ENCODE measurements at regions not wholly inside any gene's neighbourhood (a gene's known extent, or its start where the extent isn't known, plus 50 kb on each side); places are given as distances from the start of the nearest gene placed in this dataset.
"Not testable (repeated sequence)": the region's sequence is repeated elsewhere in the genome, so short reads cannot be mapped to it uniquely, and the experiment has no call there.

- no peak for DNase-seq
- H3K9me3 ChIP-seq = no peaks in the 10 kb centered on the region
- no peak overlapping the region for H3K4me3 ChIP-seq
- intact Hi-C loops (cut with DNase I; ENCODE audit: low total_unique reads) = no loop called here
- 67 to 88% (median 83%) methylated on average over 1 of the region's 1 CpG for WGBS, 5 donors
- peak overlapping the region in 1 of 8 donors; percentile 71 for H3K27ac ChIP-seq
- no peaks in the 10 kb centered on the region for H3K27me3 ChIP-seq (replicated peaks in 1 of 7)
- TF ChIP-seq POLR2AphosphoS5 (IDR thresholded peaks at IDR 0.05) (no peak), CTCF (IDR thresholded peaks at IDR 0.05 in 8 of 11, conservative IDR thresholded peaks at IDR 0.05 in 3 of 11) (no peak), POLR2A (IDR thresholded peaks at IDR 0.05) (no peak)
- H3K4me1 ChIP-seq = peaks cover 5 to 68% (median 22%) of the 10 kb centered on the region in 6 donors
- H3K36me3 ChIP-seq = peaks cover 0 to 18% (median 0%) of the 10 kb centered on the region in 6 donors
Observed at GRCh38 chr17:45575126-45575885, 84.8 kb upstream of the PLEKHM1 start.

GRCh38 chr17:45576527-45577307 lies 86.2 kb upstream of the PLEKHM1 start:
- Histone ChIP-seq H3K27ac (peak overlapping the region in 6 of 8 donors; percentile 2 to 71 (median 38)), H3K4me3 (peak overlapping the region in 1 of 8 donors; percentile 4), H3K36me3 (peaks cover 0 to 26% (median 4%) of the 10 kb centered on the region in 6 donors), H3K4me1 (peaks cover 5 to 82% (median 23%) of the 10 kb centered on the region in 6 donors)
- DNase-seq; H3K27me3 ChIP-seq (replicated peaks in 1 of 7); H3K9me3 ChIP-seq; intact Hi-C loops (cut with DNase I; ENCODE audit: low total_unique reads): not testable (repeated sequence)
- WGBS, 5 donors = 54 to 78% (median 64%) methylated on average over 10 of the region's 10 CpGs

GRCh38 chr17:45577571-45578279 lies 87.2 kb upstream of the PLEKHM1 start:
- intact Hi-C loops (cut with DNase I; ENCODE audit: low total_unique reads) = no loop called here
- H3K27ac ChIP-seq = peak overlapping the region in 1 of 8 donors; percentile 71

More at GRCh38 chr17:45577571-45578279, 87.2 kb upstream of the PLEKHM1 start:
- no peaks in the 10 kb centered on the region for H3K9me3 ChIP-seq
- TF ChIP-seq CTCF (IDR thresholded peaks at IDR 0.05 in 8 of 11, conservative IDR thresholded peaks at IDR 0.05 in 3 of 11) (no peak), POLR2AphosphoS5 (IDR thresholded peaks at IDR 0.05) (no peak), POLR2A (IDR thresholded peaks at IDR 0.05) (no peak)
- peaks cover 0 to 35% (median 6%) of the 10 kb centered on the region in 6 donors for H3K36me3 ChIP-seq
- 69 to 90% (median 83%) methylated on average over 6 of the region's 6 CpGs for WGBS, 5 donors
- DNase-seq = no peak
- H3K4me1 ChIP-seq = peaks cover 5 to 92% (median 31%) of the 10 kb centered on the region in 6 donors
- H3K27me3 ChIP-seq (replicated peaks in 1 of 7) = no peaks in the 10 kb centered on the region
- H3K4me3 ChIP-seq = no peak overlapping the region
